GM10266 (cell line): ENCODE measurements at regions not wholly inside any gene's neighbourhood (a gene's known extent, or its start where the extent isn't known, plus 50 kb on each side); places are given as distances from the start of the nearest gene placed in this dataset.
"Not testable (repeated sequence)": the region's sequence is repeated elsewhere in the genome, so short reads cannot be mapped to it uniquely, and the experiment has no call there.

Source experiments
- DNase-seq: peaks from one replicate; pipeline ENCODE4 v3.0.0; 2012; ENCODE audit errors: extremely low spot score
- TF ChIP-seq, protein P1 (sequence below): IDR thresholded peaks from 2 replicates; pipeline ENCODE4 v1.5.1; 2012; ENCODE audit warnings: mild to moderate bottlenecking, low read depth; ENCODE audit not compliant: control insufficient read depth, insufficient read depth; ENCODE audit errors: missing control alignments

DNA sequence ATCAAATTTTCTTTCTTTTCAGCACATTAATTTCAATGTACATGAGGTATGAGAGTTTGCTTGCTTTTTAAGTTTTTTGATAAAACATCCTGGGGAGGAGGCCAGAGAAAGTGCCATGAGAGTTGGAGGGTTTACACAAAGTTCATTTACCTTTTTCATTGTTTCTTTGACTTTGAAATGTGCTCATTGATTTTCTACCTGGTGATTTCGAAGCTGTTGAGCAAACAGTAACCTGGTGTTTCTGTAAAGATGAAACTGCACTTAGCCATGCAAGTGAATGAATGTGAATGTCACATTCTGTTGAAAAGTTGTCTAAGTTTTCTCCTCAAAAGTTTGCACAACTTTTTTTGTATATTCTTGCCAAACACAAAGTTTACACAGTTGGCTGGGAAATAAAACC lies 797.0 kb downstream of the METTL4 start:
- no peak for DNase-seq
- TF ChIP-seq, protein P1, sequence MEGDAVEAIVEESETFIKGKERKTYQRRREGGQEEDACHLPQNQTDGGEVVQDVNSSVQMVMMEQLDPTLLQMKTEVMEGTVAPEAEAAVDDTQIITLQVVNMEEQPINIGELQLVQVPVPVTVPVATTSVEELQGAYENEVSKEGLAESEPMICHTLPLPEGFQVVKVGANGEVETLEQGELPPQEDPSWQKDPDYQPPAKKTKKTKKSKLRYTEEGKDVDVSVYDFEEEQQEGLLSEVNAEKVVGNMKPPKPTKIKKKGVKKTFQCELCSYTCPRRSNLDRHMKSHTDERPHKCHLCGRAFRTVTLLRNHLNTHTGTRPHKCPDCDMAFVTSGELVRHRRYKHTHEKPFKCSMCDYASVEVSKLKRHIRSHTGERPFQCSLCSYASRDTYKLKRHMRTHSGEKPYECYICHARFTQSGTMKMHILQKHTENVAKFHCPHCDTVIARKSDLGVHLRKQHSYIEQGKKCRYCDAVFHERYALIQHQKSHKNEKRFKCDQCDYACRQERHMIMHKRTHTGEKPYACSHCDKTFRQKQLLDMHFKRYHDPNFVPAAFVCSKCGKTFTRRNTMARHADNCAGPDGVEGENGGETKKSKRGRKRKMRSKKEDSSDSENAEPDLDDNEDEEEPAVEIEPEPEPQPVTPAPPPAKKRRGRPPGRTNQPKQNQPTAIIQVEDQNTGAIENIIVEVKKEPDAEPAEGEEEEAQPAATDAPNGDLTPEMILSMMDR, result no peak

DNA sequence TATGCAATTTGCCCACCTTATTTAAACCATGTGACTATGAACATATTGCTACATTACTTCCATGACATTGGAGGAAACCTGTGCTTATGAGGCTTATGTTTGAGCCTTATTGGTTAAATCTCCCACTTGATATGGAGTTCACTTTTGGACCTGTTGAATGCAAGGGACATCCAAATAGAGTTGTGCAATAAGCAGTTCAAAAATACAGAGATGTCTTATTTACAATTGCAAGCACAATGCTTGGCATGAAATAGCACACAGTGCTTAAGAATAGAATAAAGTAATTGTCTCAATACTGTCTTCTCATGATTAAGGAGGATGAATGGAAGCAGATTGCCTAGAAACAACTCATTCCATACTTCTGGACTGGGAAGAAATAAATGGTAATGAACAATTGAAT lies 793.5 kb downstream of the METTL4 start:
- TF ChIP-seq, protein P1, result no peak
- DNase-seq, result no peak

DNA sequence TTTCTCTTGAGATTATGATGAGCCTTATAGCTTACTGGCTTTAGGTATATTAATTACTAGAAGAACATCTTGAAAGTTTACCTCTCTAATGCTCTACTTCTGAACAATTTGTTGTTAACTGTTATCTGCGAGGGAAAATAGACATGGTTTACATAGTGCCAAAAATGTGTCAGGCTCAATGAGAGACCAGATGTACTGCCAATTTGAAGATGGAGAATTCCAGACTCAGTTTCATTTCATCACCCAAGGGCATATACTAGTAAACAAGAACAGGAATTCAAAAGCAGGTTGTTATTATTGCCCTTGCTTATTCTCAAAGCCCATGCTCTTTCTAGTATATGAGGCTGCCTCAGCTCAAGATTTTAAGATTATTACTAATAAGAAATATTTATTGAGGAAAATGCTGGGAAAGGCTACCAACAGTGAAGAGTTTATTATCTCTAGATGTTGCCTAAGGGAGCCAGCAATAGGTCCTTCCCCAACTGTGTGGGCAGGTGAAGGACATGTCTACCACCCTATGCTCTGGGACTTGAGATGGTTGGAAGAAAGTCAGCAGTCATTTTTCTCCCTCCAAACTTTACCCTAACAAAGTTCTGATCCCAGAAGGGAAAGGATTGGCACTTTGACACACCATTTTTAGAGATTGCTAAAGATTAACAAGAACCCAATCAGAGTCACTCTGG lies 792.7 kb downstream of the METTL4 start:
- TF ChIP-seq, protein P1, result no peak
- DNase-seq, result no peak

DNA sequence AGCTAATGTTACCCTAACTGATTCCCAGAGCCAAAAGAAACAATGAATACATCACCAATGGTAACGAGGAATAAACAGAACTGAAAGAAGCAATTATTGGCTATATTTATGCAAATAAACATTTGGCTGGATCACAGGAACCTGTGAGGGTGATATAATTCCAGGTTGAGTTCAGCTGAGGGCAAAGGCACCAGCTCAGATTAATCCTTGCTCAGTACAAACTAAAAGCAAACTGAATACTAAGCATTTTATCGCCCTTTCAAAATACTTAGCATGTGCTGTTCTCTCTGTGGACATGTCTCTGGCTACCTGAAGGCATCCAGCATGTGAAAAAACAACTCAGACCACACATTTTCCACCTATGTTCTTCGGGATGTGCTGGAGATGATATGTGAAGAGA lies 791.7 kb downstream of the METTL4 start:
- TF ChIP-seq, protein P1, result no peak
- no peak for DNase-seq

DNA sequence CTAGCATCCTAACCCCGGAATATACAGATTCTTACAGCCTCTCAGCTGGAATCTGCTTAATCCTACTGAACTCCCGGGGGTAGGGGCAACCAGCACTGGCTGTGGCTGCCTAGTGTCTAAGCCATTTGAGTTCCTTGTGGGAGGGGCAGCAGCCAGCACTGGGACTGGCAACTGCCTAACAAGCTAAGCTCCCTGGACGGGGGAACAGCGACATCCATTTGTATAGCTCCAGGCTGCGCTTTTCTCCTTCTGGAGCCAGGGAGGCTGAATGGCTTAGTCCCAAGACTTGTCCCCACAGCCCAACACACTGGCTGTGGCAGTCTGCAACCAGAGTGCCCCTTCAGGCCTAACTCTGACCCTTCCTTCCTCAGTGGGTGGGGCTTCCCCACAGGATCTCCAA lies 787.2 kb downstream of the METTL4 start:
- TF ChIP-seq, protein P1, result no peak
- DNase-seq, result no peak

DNA sequence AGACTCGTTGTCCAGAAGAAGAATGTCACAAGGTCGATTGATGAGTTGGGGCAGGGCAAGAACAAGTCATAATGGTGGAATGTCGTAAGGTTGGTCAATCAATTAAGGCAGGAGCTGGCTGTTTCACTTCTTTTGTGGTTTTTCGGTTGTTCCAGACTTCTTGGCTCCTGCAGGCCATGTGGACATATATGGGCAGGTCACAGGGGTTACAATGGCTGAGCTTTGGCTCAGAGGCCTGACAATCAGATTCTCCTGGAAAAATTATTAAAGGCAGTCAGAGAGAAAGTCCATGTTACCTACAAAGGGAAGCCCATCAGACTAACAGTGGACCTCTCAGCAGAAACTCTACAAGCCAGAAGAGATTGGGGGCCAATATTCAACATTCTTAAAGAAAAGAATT lies 785.3 kb downstream of the METTL4 start:
- not testable (repeated sequence) for DNase-seq

DNA sequence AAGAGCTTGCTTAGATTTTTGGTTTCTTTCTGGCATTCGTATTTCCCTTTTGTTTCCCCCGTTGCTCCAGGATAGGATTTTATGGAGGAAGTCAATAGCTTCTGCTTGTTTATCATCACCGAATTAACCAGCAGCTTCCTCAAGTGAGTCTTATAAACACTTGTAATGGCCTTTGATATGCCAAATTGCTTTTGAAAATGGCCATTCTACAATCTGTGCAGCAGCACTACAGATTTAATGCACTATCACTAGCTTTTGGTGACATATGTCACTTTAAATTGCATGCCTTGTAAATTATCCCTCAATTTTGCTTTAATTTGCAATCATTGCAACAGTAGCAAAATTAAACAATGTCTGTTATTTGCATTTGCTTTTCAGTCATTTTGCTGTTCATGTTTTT lies 774.7 kb downstream of the METTL4 start:
- TF ChIP-seq, protein P1, result no peak

DNA sequence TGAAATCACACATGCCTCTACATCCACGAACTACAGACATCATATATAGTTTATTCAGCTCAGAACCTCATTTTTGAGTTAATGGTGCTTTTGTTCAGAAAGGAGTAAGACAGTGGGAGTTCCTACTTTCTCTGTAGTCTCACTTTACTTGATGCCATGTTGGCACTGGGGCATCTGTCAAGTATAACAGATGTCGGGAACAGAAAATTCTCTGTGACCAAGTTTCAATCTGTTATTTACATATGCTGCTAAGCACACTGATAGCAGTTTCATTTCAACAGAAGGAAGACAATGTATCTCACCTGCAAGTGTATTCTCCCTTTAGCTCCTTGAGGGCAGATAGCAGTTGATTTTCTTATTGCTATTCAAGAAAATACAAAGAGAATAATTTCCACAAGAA lies 774.1 kb downstream of the METTL4 start:
- DNase-seq, result no peak
- TF ChIP-seq, protein P1, result no peak

More for the DNA sequence above, 774.7 kb downstream of the METTL4 start:
- no peak for DNase-seq
